GM19035 (cell line): ENCODE measurements at regions not wholly inside any gene's neighbourhood (a gene's known extent, or its start where the extent isn't known, plus 50 kb on each side); places are given as distances from the start of the nearest gene placed in this dataset.
"Not testable (repeated sequence)": the region's sequence is repeated elsewhere in the genome, so short reads cannot be mapped to it uniquely, and the experiment has no call there.

Experiments used
- ATAC-seq: cut with Tn5 transposase; IDR thresholded peaks from one replicate; pipeline ENCODE4 v1.9.1; 2021; ENCODE audit not compliant: unreplicated experiment

DNA sequence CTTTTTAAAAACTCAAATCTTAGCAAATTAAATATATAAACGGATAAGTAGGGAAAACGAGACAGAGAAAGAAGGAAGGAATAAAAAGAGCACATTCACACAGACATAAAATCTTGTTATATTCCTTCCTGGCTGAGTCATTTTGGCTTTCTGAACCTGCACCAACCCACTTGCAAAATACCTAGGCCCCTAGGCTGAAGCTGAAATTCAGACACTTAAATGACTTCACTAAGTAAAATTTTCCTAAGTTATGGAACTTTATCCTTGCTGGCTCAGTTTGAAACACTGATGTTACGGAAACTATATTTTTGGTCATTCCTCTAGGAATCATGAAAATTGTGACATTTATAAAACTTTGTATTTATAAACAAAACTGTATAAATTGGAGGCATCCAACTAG lies 462.8 kb upstream of the NFIA start:
- ATAC-seq: no peak

DNA sequence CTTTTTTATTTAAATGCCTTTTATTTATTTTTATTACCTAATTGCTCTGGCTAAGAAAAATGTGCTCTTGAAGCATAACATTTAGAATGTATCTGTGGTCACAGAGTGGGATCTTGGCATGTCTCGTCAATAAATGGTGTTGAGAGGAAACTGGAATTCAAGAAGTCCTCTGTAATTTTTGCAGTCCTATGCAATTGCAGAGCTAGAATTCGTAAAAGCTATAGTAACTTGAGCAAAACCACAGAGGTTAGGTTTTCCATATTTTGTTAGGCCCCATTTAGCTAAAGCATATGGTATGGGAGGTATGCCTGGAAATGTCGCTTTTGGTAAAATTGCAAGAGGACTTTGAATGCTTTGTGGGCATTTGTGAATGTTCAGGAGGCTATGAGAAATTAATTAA lies 466.7 kb upstream of the NFIA start:
- ATAC-seq: no peak

- ATAC-seq: no peak
Measured at GRCh38 chr1:60612790-60613189, 469.6 kb upstream of the NFIA start.

GRCh38 chr1:60606921-60607320 lies 475.4 kb upstream of the NFIA start:
- not testable (repeated sequence) for ATAC-seq

DNA sequence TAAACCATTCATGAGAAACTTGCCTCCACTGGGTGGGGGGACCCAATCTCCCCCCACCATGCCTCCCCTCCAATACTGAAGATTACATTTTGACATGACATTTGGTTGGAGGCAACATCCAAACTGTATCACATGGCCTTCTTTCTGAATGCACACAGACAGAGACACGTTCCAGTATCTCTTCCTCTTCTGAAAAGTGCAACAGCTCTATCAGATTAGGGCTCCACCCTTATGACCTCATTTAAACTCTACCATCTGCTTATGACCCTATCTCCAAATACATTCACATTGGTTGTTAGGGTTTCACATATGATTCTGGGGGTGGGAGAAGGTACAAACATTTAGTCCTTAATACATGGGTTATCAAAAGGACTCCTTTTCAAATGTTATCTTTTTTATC lies 481.8 kb upstream of the NFIA start:
- no peak for ATAC-seq

DNA sequence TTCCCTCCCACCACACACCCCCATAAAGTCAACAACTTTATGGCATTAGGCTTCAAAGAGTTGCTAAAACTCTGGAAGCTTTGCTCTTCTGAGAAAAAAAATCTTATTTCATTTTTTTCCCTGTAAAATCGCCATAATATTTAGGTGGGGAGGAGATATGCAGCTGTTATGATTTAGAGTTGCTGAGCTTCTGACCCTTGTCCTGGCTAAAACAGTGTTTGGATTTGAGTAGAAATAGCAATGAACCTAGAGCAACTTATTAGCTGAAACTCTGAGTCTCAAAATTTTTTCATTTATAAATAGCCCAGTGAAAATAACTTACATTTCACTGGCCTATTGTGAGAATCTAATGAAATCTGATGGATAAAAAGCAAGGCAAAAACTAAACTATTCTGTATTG lies 482.8 kb upstream of the NFIA start:
- ATAC-seq: no peak

DNA sequence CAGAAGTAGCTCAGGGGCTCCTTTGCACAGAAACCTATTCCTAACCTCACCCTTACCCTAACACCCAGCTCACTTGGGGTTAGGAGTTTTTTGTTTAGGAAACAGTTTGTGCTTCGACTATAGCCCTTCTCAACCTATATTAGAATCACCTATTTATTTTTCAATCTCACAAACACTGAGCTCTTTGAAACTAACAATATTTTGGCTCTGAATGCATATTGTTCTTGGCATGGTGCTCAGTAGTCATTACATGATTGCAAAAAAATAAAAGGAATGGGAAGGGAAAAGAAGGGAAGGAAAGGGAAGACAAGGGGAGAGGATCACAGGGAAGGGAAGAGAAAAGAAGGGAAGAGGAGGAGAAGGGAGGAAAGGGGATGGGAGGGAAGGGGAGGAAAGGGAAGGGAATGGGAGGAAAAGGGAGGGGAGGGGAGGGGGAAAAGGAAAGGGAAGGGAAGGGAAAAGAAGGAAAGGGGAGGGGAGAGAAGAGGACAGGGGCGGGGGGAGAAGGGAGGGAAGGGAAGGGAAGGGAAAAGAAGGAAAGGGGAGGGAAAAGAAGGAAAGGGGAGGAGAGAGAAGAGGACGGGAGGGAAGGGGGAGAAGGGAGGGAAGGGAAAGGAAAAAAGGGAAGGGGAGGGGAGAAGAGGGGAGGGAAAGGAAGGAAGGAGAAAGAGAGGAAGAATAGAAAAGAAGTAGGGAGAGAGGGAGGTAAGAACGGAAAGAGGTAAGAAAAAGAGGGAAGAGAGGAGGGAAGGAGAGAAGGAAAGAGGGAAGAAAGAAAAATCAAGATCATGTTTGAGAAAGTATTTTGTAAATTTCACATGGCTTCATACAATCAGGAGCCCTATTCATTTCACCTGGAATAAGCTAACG lies 484.1 kb upstream of the NFIA start:
- ATAC-seq: no peak

- no peak for ATAC-seq
Measured at GRCh38 chr1:60596791-60597750, 485.3 kb upstream of the NFIA start.

GRCh38 chr1:60591583-60591982 lies 490.8 kb upstream of the NFIA start:
- ATAC-seq: no peak

- ATAC-seq: no peak
Measured at GRCh38 chr1:60589916-60590315, 492.4 kb upstream of the NFIA start.

- ATAC-seq: no peak
Measured at GRCh38 chr1:60589046-60589748, 493.2 kb upstream of the NFIA start.

- no peak for ATAC-seq
Measured at GRCh38 chr1:60584371-60584770, 498.0 kb upstream of the NFIA start.

- ATAC-seq: no peak
Measured at GRCh38 chr1:60583696-60584095, 498.7 kb upstream of the NFIA start.

DNA sequence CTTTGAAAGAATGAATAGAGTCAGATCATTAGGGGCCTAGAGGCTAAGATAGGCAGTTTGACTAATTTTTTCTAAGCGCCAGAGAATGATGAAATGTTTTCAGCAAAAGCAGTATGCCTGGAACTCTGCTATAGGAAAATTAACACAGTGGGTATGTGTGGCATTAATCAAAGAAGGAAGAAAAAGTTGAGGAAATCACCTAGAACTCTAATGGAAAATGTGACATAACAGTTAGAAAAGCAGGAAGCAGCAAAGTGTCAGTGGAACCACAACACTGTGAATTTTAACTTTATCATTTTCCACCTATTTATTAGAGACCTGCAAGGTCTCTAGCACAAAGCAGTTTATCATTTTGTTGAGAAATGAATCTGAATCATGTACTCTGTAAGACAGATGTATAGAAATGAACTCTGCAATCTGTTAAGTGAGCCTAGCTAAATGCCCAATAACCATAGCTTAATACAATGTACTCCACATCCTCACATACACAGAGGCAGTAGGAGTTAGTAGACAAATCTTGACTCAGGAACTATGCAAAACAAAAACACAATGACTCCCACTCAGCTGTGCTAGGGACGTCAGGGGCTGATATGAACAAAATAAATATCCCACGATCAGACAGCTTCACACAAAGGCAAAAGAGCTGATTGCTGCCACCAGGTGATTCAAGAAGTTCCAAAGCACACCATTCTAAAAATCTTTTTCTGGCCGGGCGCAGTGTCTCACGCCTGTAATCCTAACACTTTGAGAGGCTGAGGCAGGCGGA lies 500.7 kb upstream of the NFIA start:
- ATAC-seq: no peak

DNA sequence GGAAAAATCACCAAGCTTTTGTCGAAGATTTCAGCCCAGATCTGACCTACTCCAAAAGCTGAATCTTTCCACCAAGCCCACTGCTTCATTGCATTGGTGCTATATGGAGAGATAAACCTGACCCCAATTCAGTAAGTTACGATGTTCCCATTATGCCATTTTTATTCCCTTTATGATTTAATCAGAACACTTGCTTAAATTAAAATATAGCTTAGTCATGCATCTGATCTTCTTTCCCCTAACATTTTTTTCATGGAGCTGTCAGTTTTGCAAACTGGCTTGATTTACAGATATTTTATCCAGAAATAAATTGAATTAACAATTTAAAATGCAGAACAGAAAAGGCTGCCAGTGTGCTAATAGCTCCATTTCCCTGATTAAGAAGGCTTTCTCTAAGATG lies 503.5 kb upstream of the C1orf87 start:
- ATAC-seq: no peak

GRCh38 chr1:60575326-60575977 lies 501.9 kb upstream of the C1orf87 start:
- no peak for ATAC-seq

- ATAC-seq: no peak
Measured at GRCh38 chr1:60573726-60574409, 500.3 kb upstream of the C1orf87 start.

DNA sequence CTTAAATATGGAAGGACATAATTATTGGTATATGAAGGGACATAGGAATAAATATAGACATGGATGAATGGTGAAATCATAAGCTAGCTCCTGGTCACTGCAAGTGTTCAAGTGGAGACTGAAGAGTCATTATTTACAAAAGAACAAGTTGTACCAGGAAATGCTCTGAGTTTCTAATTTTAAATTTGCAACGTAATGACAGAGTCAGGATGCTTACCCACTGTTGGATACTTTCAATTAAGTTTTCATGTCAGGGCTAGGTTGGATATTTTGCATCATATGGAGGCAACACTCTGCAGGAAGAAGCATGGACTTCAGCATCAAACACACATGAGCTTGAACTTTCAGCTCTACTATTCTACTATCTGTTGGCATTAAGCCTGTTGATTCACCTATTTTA lies 499.6 kb upstream of the C1orf87 start:
- no peak for ATAC-seq

DNA sequence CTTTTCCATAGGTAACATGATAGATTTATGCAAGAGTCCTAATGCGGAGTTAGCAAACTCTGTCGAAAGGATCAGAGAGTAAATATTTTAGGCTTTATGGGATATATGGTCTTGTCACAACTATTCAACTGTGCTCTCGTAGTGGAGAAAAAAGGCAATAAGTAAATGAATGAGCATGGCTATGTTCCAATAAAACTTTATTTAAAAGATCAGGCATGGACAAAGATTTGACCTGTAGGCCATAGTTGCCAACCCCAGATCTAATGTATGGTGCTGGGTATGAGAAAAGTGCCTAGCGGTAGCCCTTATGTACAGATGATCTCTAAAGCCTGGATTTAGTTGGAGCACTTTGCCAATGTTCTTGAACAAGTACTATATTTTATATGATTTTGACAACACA lies 498.8 kb upstream of the C1orf87 start:
- ATAC-seq: no peak

- ATAC-seq: no peak
Measured at GRCh38 chr1:60571811-60572210, 498.2 kb upstream of the C1orf87 start.
